K562 (cell line): ENCODE measurements at regions not wholly inside any gene's neighbourhood (a gene's known extent, or its start where the extent isn't known, plus 50 kb on each side); places are given as distances from the start of the nearest gene placed in this dataset.

Source experiments
- BRCA1 ChIP-seq, 2 experiments: fragments of 450-650 bp in 1 of 2; sonication (generic) in 1 of 2; formaldehyde crosslinking in 1 of 2; IDR thresholded peaks; 2 replicates each; pipeline versions ENCODE4 v1.5.0 to v1.6.1; 2017 to 2020; ENCODE audit warnings: mild to moderate bottlenecking in 1 of 2, missing genetic modification reagents in 1 of 2
- CTCF ChIP-seq, 3 experiments: IDR thresholded peaks in 2 of 3; conservative IDR thresholded peaks in 1 of 3; 2 replicates each; pipeline ENCODE4 v1.5.1; 2011 to 2012; ENCODE audit warnings: low read length in 3 of 3, mild to moderate bottlenecking in 3 of 3, control low read depth in 2 of 3, improper control_type of control experiment in 1 of 3, inconsistent platforms in 1 of 3, low read depth in 1 of 3, mixed read lengths in 1 of 3, moderate library complexity in 1 of 3; ENCODE audit not compliant: insufficient read depth in 2 of 3
- EGR1 ChIP-seq: fragments of 450-650 bp; conservative IDR thresholded peaks from 2 replicates; pipeline ENCODE4 v1.6.1; 2017; ENCODE audit warnings: mild to moderate bottlenecking
- ELK1 ChIP-seq: sonication (generic); formaldehyde crosslinking; IDR thresholded peaks from 2 replicates; pipeline ENCODE4 v1.8.1; 2022; ENCODE audit warnings: missing genetic modification reagents
- ESRRA ChIP-seq: fragments of 450-650 bp; IDR thresholded peaks from 2 replicates; pipeline ENCODE4 v1.6.1; 2014; ENCODE audit warnings: low read depth, mild to moderate bottlenecking, moderate library complexity, borderline replicate concordance
- MXD1 ChIP-seq: fragments of 250-450 bp; sonication (Bioruptor Pico); IDR thresholded peaks from 2 replicates; pipeline ENCODE4 v1.8.0; 2021; ENCODE audit warnings: borderline replicate concordance, mild to moderate bottlenecking, moderate library complexity; ENCODE audit not compliant: poor library complexity, severe bottlenecking
- MYC ChIP-seq, 2 experiments: fragments of 250-450 bp in 1 of 2; sonication (Bioruptor Pico) in 1 of 2; IDR thresholded peaks; 2 replicates each; pipeline versions ENCODE4 v1.5.1 to v1.6.1; 2012 to 2021; ENCODE audit warnings: low read depth in 2 of 2, borderline replicate concordance in 1 of 2, improper control_type of control experiment in 1 of 2, low read length in 1 of 2, mild to moderate bottlenecking in 1 of 2, moderate library complexity in 1 of 2
- RBM14 ChIP-seq: fragments of 200-400 bp; formaldehyde crosslinking; IDR thresholded peaks from 2 replicates; pipeline ENCODE4 v1.6.1; 2018; ENCODE audit warnings: low read depth, mild to moderate bottlenecking, low read length, moderate library complexity, borderline replicate concordance; ENCODE audit not compliant: insufficient read depth

GRCh38 chr15:69540622-69541021 lies 88.0 kb downstream of the RPLP1 start:
- TF ChIP-seq MXD1 (no peak), EGR1 (no peak), BRCA1 (IDR thresholded peaks at IDR 0.05) (no peak), BRCA1 (CRISPR knock-in tag; IDR thresholded peaks at IDR 0.05) (no peak), ELK1 (CRISPR knock-in tag) (no peak), MYC (IDR thresholded peaks at IDR 0.05; ENCODE audit: low read depth, low read length) (no peak), MYC (CRISPR knock-in tag; IDR thresholded peaks at IDR 0.05; ENCODE audit: borderline replicate concordance, low read depth) (no peak), RBM14 (no peak), CTCF (IDR thresholded peaks at IDR 0.05 in 2 of 3, conservative IDR thresholded peaks at IDR 0.05 in 1 of 3; ENCODE audit: insufficient read depth in 2 of 3, low read depth in 1 of 3, low read length in 3 of 3) (no peak), ESRRA (no peak)
